BLaER1 treated with 17β-estradiol and CSF1 and Interleukin-3, amounts not matched to agents 10 nM and 100 nM (cell line): ENCODE measurements at regions not wholly inside any gene's neighbourhood (a gene's known extent, or its start where the extent isn't known, plus 50 kb on each side); places are given as distances from the start of the nearest gene placed in this dataset.

Source experiments
- H3K27ac ChIP-seq, 11 experiments: shearing (Covaris generic); formaldehyde crosslinking; 2 replicates each; pipeline ENCODE4 v1.8.1; 2022
- H3K27me3 ChIP-seq, 11 experiments: shearing (Covaris generic); formaldehyde crosslinking; 2 replicates each; pipeline ENCODE4 v1.8.1; 2022
- H3K36me3 ChIP-seq, 11 experiments: shearing (Covaris generic); formaldehyde crosslinking; 2 replicates each; pipeline ENCODE4 v1.8.1; 2022
- H3K4me1 ChIP-seq, 10 experiments: shearing (Covaris generic); formaldehyde crosslinking; 2 replicates each; pipeline ENCODE4 v1.8.1; 2022
- H3K4me2 ChIP-seq, 11 experiments: shearing (Covaris generic); formaldehyde crosslinking; 2 replicates each; pipeline ENCODE4 v1.8.1; 2022
- H3K4me3 ChIP-seq, 10 experiments: shearing (Covaris generic); formaldehyde crosslinking; 2 replicates each; pipeline ENCODE4 v1.8.1; 2022
- H3K9ac ChIP-seq, 11 experiments: shearing (Covaris generic); formaldehyde crosslinking; 2 replicates each; pipeline ENCODE4 v1.8.1; 2022
- H3K9me3 ChIP-seq, 11 experiments: shearing (Covaris generic); formaldehyde crosslinking; replicated peaks in 1 of 11; 2 replicates each; pipeline ENCODE4 v1.8.1; 2022
- H4K20me1 ChIP-seq, 11 experiments: shearing (Covaris generic); formaldehyde crosslinking; 2 replicates each; pipeline ENCODE4 v1.8.1; 2022
- Cebpa-rat ChIP-seq, 11 experiments: shearing (Covaris generic); IDR thresholded peaks; 2 replicates each; pipeline ENCODE4 v1.8.1; 2022

DNA sequence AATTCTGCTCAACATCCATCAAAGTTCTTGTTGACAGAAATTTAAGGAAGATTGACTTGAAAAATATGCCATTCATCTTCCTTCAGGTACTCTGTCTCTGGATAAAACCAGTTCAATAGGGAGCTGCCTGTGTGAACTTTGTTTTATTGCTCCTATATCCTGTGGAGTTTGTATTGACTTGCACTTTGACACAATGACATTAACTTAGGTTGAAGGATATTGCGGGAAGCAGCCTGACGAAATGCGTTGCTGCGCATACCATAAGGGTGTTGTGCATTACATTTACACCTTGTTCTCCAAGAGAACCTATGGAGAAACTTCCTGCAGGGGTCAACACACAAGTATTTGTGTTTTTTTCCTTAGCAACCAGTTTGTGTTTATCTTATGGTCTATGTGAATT lies 185.4 kb upstream of the GRIK2 start:
- no peaks in the 10 kb centered on the region for H3K4me1 ChIP-seq
- no peak overlapping the region for H3K4me3 ChIP-seq
- TF ChIP-seq Cebpa-rat (IDR thresholded peaks at IDR 0.05) = no peak
- H3K9me3 ChIP-seq = no peaks in the 10 kb centered on the region
- no peaks in the 10 kb centered on the region for H3K27me3 ChIP-seq
- H3K4me2 ChIP-seq = no peak overlapping the region
- no peaks in the 10 kb centered on the region for H4K20me1 ChIP-seq
- no peak overlapping the region for H3K9ac ChIP-seq
- no peaks in the 10 kb centered on the region for H3K36me3 ChIP-seq
- no peak overlapping the region for H3K27ac ChIP-seq

DNA sequence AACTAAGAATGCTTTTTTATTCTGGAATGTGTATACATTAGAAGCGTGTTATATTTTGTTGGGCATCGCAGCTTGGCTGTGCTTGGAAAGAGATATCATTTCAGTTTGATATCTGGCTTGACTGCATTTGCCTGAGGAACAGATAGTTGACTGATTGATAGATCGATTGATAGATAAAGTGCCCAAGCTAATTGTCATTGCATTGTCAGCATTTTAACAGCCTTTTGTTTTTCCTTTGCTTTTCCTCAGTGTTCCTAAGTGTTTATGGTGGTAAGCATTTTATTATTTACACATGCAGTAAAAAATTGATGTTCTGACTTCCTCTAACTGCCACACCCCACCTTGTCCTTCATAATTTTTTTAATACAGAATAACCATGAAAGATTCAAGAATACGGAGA lies 180.9 kb upstream of the GRIK2 start:
- H3K27me3 ChIP-seq = no peaks in the 10 kb centered on the region
- H3K4me1 ChIP-seq = no peaks in the 10 kb centered on the region
- no peak overlapping the region for H3K27ac ChIP-seq
- no peak overlapping the region for H3K4me3 ChIP-seq
- H4K20me1 ChIP-seq = no peaks in the 10 kb centered on the region
- H3K9ac ChIP-seq = no peak overlapping the region
- H3K4me2 ChIP-seq = no peak overlapping the region
- no peaks in the 10 kb centered on the region for H3K36me3 ChIP-seq
- no peaks in the 10 kb centered on the region for H3K9me3 ChIP-seq
- TF ChIP-seq Cebpa-rat (IDR thresholded peaks at IDR 0.05) = no peak

DNA sequence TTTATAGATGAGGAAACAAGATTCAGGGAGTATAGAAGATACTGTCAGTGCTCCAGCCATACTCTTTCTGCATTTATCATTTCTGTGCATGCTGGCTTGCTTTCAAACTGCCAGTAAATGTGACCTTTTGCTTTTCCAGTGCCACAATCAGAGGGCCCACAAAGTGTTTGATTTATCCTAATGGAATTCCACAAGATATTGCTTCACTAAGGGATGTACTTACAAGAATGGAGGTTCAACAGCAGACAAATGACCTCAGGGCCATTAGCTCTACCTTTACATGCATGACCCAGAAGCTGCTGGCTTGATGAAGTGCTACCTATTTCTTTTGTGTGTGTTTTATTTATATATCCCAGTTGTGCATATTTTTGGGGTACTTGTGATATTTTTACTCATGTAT lies 171.5 kb upstream of the GRIK2 start:
- TF ChIP-seq Cebpa-rat (IDR thresholded peaks at IDR 0.05) = no peak
- Histone ChIP-seq H3K27ac (no peak overlapping the region), H3K4me1 (no peaks in the 10 kb centered on the region), H3K36me3 (no peaks in the 10 kb centered on the region), H3K4me2 (no peak overlapping the region), H3K27me3 (no peaks in the 10 kb centered on the region), H4K20me1 (no peaks in the 10 kb centered on the region), H3K4me3 (no peak overlapping the region), H3K9ac (no peak overlapping the region), H3K9me3 (peaks cover 13 to 22% (median 17%) of the 10 kb centered on the region in 11 experiments; a peak in 21 of 22 replicates)

GRCh38 chr6:101224751-101225150 lies 168.8 kb upstream of the GRIK2 start:
- Histone ChIP-seq H3K4me2 (no peak overlapping the region), H4K20me1 (no peaks in the 10 kb centered on the region), H3K27ac (no peak overlapping the region), H3K27me3 (no peaks in the 10 kb centered on the region), H3K4me1 (no peaks in the 10 kb centered on the region), H3K36me3 (no peaks in the 10 kb centered on the region), H3K4me3 (no peak overlapping the region), H3K9ac (no peak overlapping the region), H3K9me3 (peaks cover 13 to 22% (median 17%) of the 10 kb centered on the region in 11 experiments; a peak in 21 of 22 replicates)
- no peak for TF ChIP-seq Cebpa-rat (IDR thresholded peaks at IDR 0.05)

- Histone ChIP-seq H4K20me1 (no peaks in the 10 kb centered on the region), H3K27me3 (no peaks in the 10 kb centered on the region), H3K9ac (no peak overlapping the region), H3K9me3 (peaks cover 13 to 22% (median 17%) of the 10 kb centered on the region in 11 experiments; a peak in 21 of 22 replicates), H3K4me1 (no peaks in the 10 kb centered on the region), H3K4me3 (no peak overlapping the region), H3K27ac (no peak overlapping the region), H3K4me2 (no peak overlapping the region), H3K36me3 (no peaks in the 10 kb centered on the region)
- no peak for TF ChIP-seq Cebpa-rat (IDR thresholded peaks at IDR 0.05)
These were observed 166.8 kb upstream of the GRIK2 start for GRCh38 chr6:101226677-101227135.

DNA sequence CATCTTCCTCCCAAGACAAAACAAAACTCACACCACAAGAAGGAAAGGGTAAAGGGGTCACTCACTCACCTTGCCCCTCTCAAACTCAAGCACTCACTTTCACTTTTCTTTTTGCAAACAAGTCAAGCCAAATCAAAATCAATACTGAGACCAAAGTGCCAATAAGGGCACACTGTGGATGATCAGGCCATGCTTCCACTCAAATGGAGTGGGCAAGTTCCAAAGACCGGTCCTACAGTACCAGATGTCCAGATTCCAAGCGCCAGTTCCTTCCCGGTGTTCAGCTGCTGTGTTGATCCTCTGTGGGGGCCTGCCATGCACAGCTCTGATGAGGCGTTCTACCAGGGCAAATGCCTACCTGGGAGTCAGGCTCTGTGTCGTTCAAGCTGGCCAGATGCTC lies 162.6 kb upstream of the GRIK2 start:
- H3K27ac ChIP-seq = no peak overlapping the region
- no peaks in the 10 kb centered on the region for H4K20me1 ChIP-seq
- H3K4me3 ChIP-seq = no peak overlapping the region
- H3K4me1 ChIP-seq = no peaks in the 10 kb centered on the region
- H3K27me3 ChIP-seq = no peaks in the 10 kb centered on the region
- no peak for TF ChIP-seq Cebpa-rat (IDR thresholded peaks at IDR 0.05)
- H3K9me3 ChIP-seq = peaks cover 0 to 6% (median under 1%) of the 10 kb centered on the region in 11 experiments; a peak in 6 of 22 replicates
- no peak overlapping the region for H3K9ac ChIP-seq
- H3K36me3 ChIP-seq = no peaks in the 10 kb centered on the region
- H3K4me2 ChIP-seq = no peak overlapping the region

GRCh38 chr6:101231606-101232235 lies 161.8 kb upstream of the GRIK2 start:
- H3K27me3 ChIP-seq = no peaks in the 10 kb centered on the region
- H3K4me3 ChIP-seq = no peak overlapping the region
- no peak for TF ChIP-seq Cebpa-rat (IDR thresholded peaks at IDR 0.05)
- no peak overlapping the region for H3K9ac ChIP-seq
- no peaks in the 10 kb centered on the region for H3K36me3 ChIP-seq
- no peak overlapping the region for H3K27ac ChIP-seq
- H3K4me2 ChIP-seq = no peak overlapping the region
- H4K20me1 ChIP-seq = no peaks in the 10 kb centered on the region
- no peaks in the 10 kb centered on the region for H3K4me1 ChIP-seq
- 0 out of 22 replicates have a peak, but pooled peaks cover 0 to 4% (median 0%) of the 10 kb centered on the region in 11 experiments for H3K9me3 ChIP-seq

DNA sequence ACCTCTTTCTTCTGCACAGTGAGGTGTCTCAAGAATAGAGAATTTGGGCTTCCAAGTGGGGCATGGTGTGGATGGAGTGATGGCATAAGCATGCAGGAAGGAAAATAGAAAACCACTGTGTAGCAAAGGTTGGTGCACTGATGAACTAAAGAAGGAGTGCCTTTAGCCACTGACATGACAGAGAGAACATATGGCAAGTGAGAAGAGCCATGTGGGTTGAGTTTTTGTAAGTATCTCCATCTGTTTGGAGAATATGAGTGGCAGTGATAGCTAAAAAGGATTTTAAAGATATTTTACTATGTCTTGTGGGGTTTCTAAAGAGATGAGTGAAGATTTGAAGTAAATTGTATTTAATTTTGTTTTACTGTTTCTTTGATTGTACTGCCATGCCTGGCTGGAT lies 160.5 kb upstream of the GRIK2 start:
- H3K4me2 ChIP-seq = no peak overlapping the region
- H3K4me1 ChIP-seq = no peaks in the 10 kb centered on the region
- H3K36me3 ChIP-seq = no peaks in the 10 kb centered on the region
- H3K27me3 ChIP-seq = no peaks in the 10 kb centered on the region
- no peaks in the 10 kb centered on the region for H4K20me1 ChIP-seq
- 0 out of 22 replicates have a peak, but pooled peaks cover 0 to 4% (median 0%) of the 10 kb centered on the region in 11 experiments for H3K9me3 ChIP-seq
- no peak overlapping the region for H3K27ac ChIP-seq
- no peak overlapping the region for H3K4me3 ChIP-seq
- no peak overlapping the region for H3K9ac ChIP-seq
- no peak for TF ChIP-seq Cebpa-rat (IDR thresholded peaks at IDR 0.05)

- Histone ChIP-seq H3K4me1 (no peaks in the 10 kb centered on the region), H3K27ac (no peak overlapping the region), H3K36me3 (no peaks in the 10 kb centered on the region), H3K27me3 (no peaks in the 10 kb centered on the region), H3K4me2 (no peak overlapping the region), H3K4me3 (no peak overlapping the region), H3K9ac (no peak overlapping the region), H3K9me3 (no peaks in the 10 kb centered on the region), H4K20me1 (no peaks in the 10 kb centered on the region)
- no peak for TF ChIP-seq Cebpa-rat (IDR thresholded peaks at IDR 0.05)
These were observed 156.8 kb upstream of the GRIK2 start for GRCh38 chr6:101236709-101237108.

GRCh38 chr6:101241442-101241841 lies 152.1 kb upstream of the GRIK2 start:
- Histone ChIP-seq H3K27ac (no peak overlapping the region), H3K9me3 (no peaks in the 10 kb centered on the region), H3K27me3 (no peaks in the 10 kb centered on the region), H3K4me2 (no peak overlapping the region), H4K20me1 (no peaks in the 10 kb centered on the region), H3K4me3 (no peak overlapping the region), H3K4me1 (no peaks in the 10 kb centered on the region), H3K9ac (no peak overlapping the region), H3K36me3 (no peaks in the 10 kb centered on the region)
- no peak for TF ChIP-seq Cebpa-rat (IDR thresholded peaks at IDR 0.05)
